Aorta (tissue), 5 donors: ENCODE measurements at regions not wholly inside any gene's neighbourhood (a gene's known extent, or its start where the extent isn't known, plus 50 kb on each side); places are given as distances from the start of the nearest gene placed in this dataset.

Source experiments
- ATAC-seq: fragments of 200-7000 bp; cut with Tn5 transposase; one replicate; pipeline ENCODE4 v1.9.1; 2022; ENCODE audit warnings: moderate library complexity; ENCODE audit not compliant: low FRiP score
- DNase-seq, 2 donors: peaks; one replicate each; pipeline ENCODE4 v3.0.0-alpha.2; 2020
- H3K27ac ChIP-seq, 2 donors: one replicate each; pipeline ENCODE4 v1.5.1; 2013; ENCODE audit warnings: low read length in 2 of 2, mild to moderate bottlenecking in 2 of 2, moderate library complexity in 2 of 2, control low read depth in 1 of 2, inconsistent platforms in 1 of 2, low read depth in 1 of 2
- H3K27me3 ChIP-seq, 2 donors: one replicate each; pipeline ENCODE4 v1.6.1; 2013; ENCODE audit warnings: control low read depth in 1 of 2, low read length in 1 of 2, mild to moderate bottlenecking in 1 of 2, moderate library complexity in 1 of 2; ENCODE audit not compliant: insufficient read depth in 2 of 2, control insufficient read depth in 1 of 2
- H3K36me3 ChIP-seq, 2 donors: one replicate each; pipeline ENCODE4 v1.6.1; 2013; ENCODE audit warnings: control low read depth in 1 of 2, low read length in 1 of 2, mild to moderate bottlenecking in 1 of 2; ENCODE audit not compliant: insufficient read depth in 2 of 2, control insufficient read depth in 1 of 2
- H3K4me1 ChIP-seq, 2 donors: one replicate each; pipeline ENCODE4 v1.6.1; 2013; ENCODE audit warnings: low read length in 2 of 2, control low read depth in 1 of 2, mild to moderate bottlenecking in 1 of 2, moderate library complexity in 1 of 2; ENCODE audit not compliant: insufficient read depth in 2 of 2, control insufficient read depth in 1 of 2
- H3K4me3 ChIP-seq, 2 donors: one replicate each; pipeline ENCODE4 v1.5.1; 2013; ENCODE audit warnings: low read length in 2 of 2, control low read depth in 1 of 2, mild to moderate bottlenecking in 1 of 2
- H3K9me3 ChIP-seq: one replicate; pipeline ENCODE4 v1.6.1; 2013; ENCODE audit warnings: mild to moderate bottlenecking, low read length; ENCODE audit not compliant: control insufficient read depth
- WGBS, 2 donors: extraction: QIAGEN DNeasy Blood & Tissue Kit; methylation state at CpG; one replicate each; pipeline ENCODE4 v1.1.7; 2013; 5-methylcytosine and 5-hydroxymethylcytosine counted together
- intact Hi-C, 2 donors: fragments of 100-400 bp; cut with DNase I; formaldehyde crosslinking; loops; one replicate each; pipeline versions ENCODE4 v1.14.2 to v1.15.0; 2022
- donor health status: healthy with polysubstance abuse.
- donor health status: Bipolar disorder and iron deficiency.
- donor health status: DM: no; HTN: no; CAD: no.
- donor health status: DM: no; HTN: no; CAD: no.
- donor health status: DM: yes; HTN: yes; CAD: no.

GRCh38 chr1:118244194-118244593, 59.2 kb upstream of the SPAG17 start:
- Histone ChIP-seq H3K9me3 (peaks cover 2% of the 10 kb centered on the region), H3K4me3 (no peak overlapping the region), H3K27me3 (no peaks in the 10 kb centered on the region), H3K36me3 (no peaks in the 10 kb centered on the region), H3K27ac (no peak overlapping the region), H3K4me1 (no peaks in the 10 kb centered on the region)
- no peak for ATAC-seq
- 23 to 32% methylated on average over 4 of the region's 4 CpGs for WGBS, 2 donors
- intact Hi-C loops = no loop called here
- no peak for DNase-seq

DNA sequence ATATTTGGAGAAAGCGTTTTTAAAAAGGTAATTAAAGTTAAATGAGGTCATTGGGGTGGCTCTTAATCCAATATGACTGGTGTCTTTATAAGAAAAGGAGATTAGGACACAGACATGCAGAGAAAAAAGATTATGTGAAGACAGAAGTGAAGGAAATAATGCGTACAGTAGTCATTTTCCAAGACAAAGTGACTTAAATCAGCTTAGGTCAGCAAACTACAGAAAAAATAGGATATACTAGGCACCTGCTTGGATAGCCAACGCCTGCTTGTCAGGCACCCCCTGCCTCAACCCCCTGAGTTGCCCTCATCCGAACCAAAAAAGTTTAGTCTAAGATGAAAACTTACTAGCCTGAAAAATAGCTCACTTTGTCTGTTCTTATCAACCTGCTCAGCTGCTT, 58.2 kb upstream of the SPAG17 start:
- Histone ChIP-seq H3K4me3 (no peak overlapping the region), H3K9me3 (peaks cover 2% of the 10 kb centered on the region), H3K27ac (no peak overlapping the region), H3K27me3 (no peaks in the 10 kb centered on the region), H3K4me1 (no peaks in the 10 kb centered on the region), H3K36me3 (no peaks in the 10 kb centered on the region)
- DNase-seq (no peak), ATAC-seq (no peak)
- intact Hi-C loops = no loop called here
- WGBS, 2 donors = 70 to 82% methylated on average over 4 of the region's 4 CpGs
